Body of pancreas (tissue), 4 donors: ENCODE measurements at regions not wholly inside any gene's neighbourhood (a gene's known extent, or its start where the extent isn't known, plus 50 kb on each side); places are given as distances from the start of the nearest gene placed in this dataset.
A peak's percentile ranks its signal among the peaks of the same experiment; 100 is the strongest.

Experiments used
- ATAC-seq: fragments of 150-250 bp; one replicate; pipeline ENCODE4 v1.9.1; 2016
- DNase-seq, 4 donors: peaks; one replicate each; pipeline ENCODE4 v3.0.0-alpha.2; 2019
- H3K27ac ChIP-seq, 4 donors: fragments of 200-600 bp; sonication (generic); 1 replicate in 3 of 4; 2 replicates in 1 of 4; pipeline versions ENCODE4 v1.5.1 to v1.6.1; 2016 to 2019; ENCODE audit warnings: mild to moderate bottlenecking in 1 of 4, mixed read lengths in 1 of 4, moderate library complexity in 1 of 4
- H3K27me3 ChIP-seq, 2 donors: fragments of 200-600 bp; sonication (generic); one replicate each; pipeline ENCODE4 v1.6.0; 2016; ENCODE audit warnings: mild to moderate bottlenecking in 1 of 2
- H3K36me3 ChIP-seq, 2 donors: fragments of 200-600 bp; sonication (generic); replicated peaks in 1 of 2; 2 replicates each; pipeline ENCODE4 v1.5.1; 2016; ENCODE audit warnings: low read depth in 2 of 2; ENCODE audit not compliant: insufficient read depth in 1 of 2
- H3K4me1 ChIP-seq: fragments of 200-600 bp; sonication (generic); one replicate; pipeline ENCODE4 v1.6.0; 2016
- H3K4me3 ChIP-seq, 2 donors: fragments of 200-600 bp; sonication (generic); 1 replicate in 1 of 2; 2 replicates in 1 of 2; pipeline ENCODE4 v1.5.1; 2016 to 2019
- H3K9me3 ChIP-seq, 3 donors: fragments of 200-600 bp; sonication (generic); 1 replicate in 2 of 3; 2 replicates in 1 of 3; pipeline ENCODE4 v1.5.1; 2016
- CTCF ChIP-seq, 7 experiments: fragments of 450-650 bp in 4 of 7; fragments of 200-600 bp in 3 of 7; sonication (generic) in 3 of 7; IDR thresholded peaks; one replicate each; pipeline ENCODE4 v1.5.1; 2016 to 2019; ENCODE audit warnings: antibody characterized with exemption in 7 of 7
- POLR2A ChIP-seq, 3 donors: fragments of 450-650 bp; IDR thresholded peaks; one replicate each; pipeline ENCODE4 v1.6.1; 2016; ENCODE audit warnings: antibody characterized with exemption in 3 of 3, mild to moderate bottlenecking in 2 of 3
- WGBS, 2 donors: methylation state at CpG; one replicate each; pipeline ENCODE4 v1.1.5; 2017; 5-methylcytosine and 5-hydroxymethylcytosine counted together
- intact Hi-C: fragments of 100-400 bp; cut with DNase I; formaldehyde crosslinking; loops from one replicate; pipeline ENCODE4 v1.15.1; 2023

GRCh38 chr7:125648543-125648942 lies 718.9 kb upstream of the POT1 start:
- peak; percentile 24 for ATAC-seq
- H3K4me1 ChIP-seq: peaks cover 12% of the 10 kb centered on the region
- no peak for TF ChIP-seq POLR2A (IDR thresholded peaks at IDR 0.05)
- TF ChIP-seq CTCF (IDR thresholded peaks at IDR 0.05): no peak
- DNase-seq: no peak
- intact Hi-C loops: no loop called here
- no peak overlapping the region for H3K27ac ChIP-seq
- no peaks in the 10 kb centered on the region for H3K27me3 ChIP-seq
- no peak overlapping the region for H3K4me3 ChIP-seq
- WGBS, 2 donors: 16 to 32% methylated on average over 1 of the region's 1 CpG
- H3K36me3 ChIP-seq: no peaks in the 10 kb centered on the region
- H3K9me3 ChIP-seq: no peaks in the 10 kb centered on the region

- DNase-seq: no peak
- Histone ChIP-seq H3K4me3 (no peak overlapping the region), H3K27ac (no peak overlapping the region), H3K9me3 (no peaks in the 10 kb centered on the region), H3K27me3 (no peaks in the 10 kb centered on the region), H3K4me1 (peaks cover 12% of the 10 kb centered on the region), H3K36me3 (no peaks in the 10 kb centered on the region)
- 82 to 86% methylated on average over 4 of the region's 4 CpGs for WGBS, 2 donors
- TF ChIP-seq CTCF (IDR thresholded peaks at IDR 0.05): no peak
- no peak for TF ChIP-seq POLR2A (IDR thresholded peaks at IDR 0.05)
- ATAC-seq: no peak
- intact Hi-C loops: no loop called here
Observed at GRCh38 chr7:125645770-125646169, 716.1 kb upstream of the POT1 start.

GRCh38 chr7:125644109-125644508 lies 714.5 kb upstream of the POT1 start:
- no peak overlapping the region for H3K4me3 ChIP-seq
- peaks cover 12% of the 10 kb centered on the region for H3K4me1 ChIP-seq
- intact Hi-C loops: no loop called here
- no peaks in the 10 kb centered on the region for H3K27me3 ChIP-seq
- no peak overlapping the region for H3K27ac ChIP-seq
- ATAC-seq: no peak
- 78 to 89% methylated on average over 1 of the region's 1 CpG for WGBS, 2 donors
- no peaks in the 10 kb centered on the region for H3K9me3 ChIP-seq
- H3K36me3 ChIP-seq: no peaks in the 10 kb centered on the region
- TF ChIP-seq CTCF (IDR thresholded peaks at IDR 0.05) (no peak), POLR2A (IDR thresholded peaks at IDR 0.05) (no peak)
- DNase-seq: no peak

GRCh38 chr7:125643302-125643701 lies 713.7 kb upstream of the POT1 start:
- DNase-seq (no peak), ATAC-seq (no peak)
- Histone ChIP-seq H3K9me3 (no peaks in the 10 kb centered on the region), H3K27ac (no peak overlapping the region), H3K4me1 (peaks cover 4% of the 10 kb centered on the region), H3K4me3 (no peak overlapping the region), H3K36me3 (no peaks in the 10 kb centered on the region), H3K27me3 (no peaks in the 10 kb centered on the region)
- WGBS, 2 donors: 94% methylated on average over 7 of the region's 7 CpGs
- intact Hi-C loops: no loop called here
- TF ChIP-seq POLR2A (IDR thresholded peaks at IDR 0.05): no peak
- TF ChIP-seq CTCF (IDR thresholded peaks at IDR 0.05): no peak

GRCh38 chr7:125641884-125642283 lies 712.3 kb upstream of the POT1 start:
- Histone ChIP-seq H3K9me3 (no peaks in the 10 kb centered on the region), H3K4me1 (no peaks in the 10 kb centered on the region), H3K27ac (no peak overlapping the region), H3K27me3 (no peaks in the 10 kb centered on the region), H3K36me3 (no peaks in the 10 kb centered on the region), H3K4me3 (no peak overlapping the region)
- DNase-seq: no peak
- 65 to 69% methylated on average over 3 of the region's 3 CpGs for WGBS, 2 donors
- intact Hi-C loops: no loop called here
- TF ChIP-seq POLR2A (IDR thresholded peaks at IDR 0.05) (no peak), CTCF (IDR thresholded peaks at IDR 0.05) (no peak)
- ATAC-seq: no peak
